Neural cell (in vitro differentiated cells): ENCODE measurements at regions not wholly inside any gene's neighbourhood (a gene's known extent, or its start where the extent isn't known, plus 50 kb on each side); places are given as distances from the start of the nearest gene placed in this dataset.

Experiments used
- H2AFZ ChIP-seq: fragments of 200-600, 300-800 bp; sonication (generic), shearing (Covaris generic); 2 replicates; pipeline ENCODE4 v1.6.0; 2014; ENCODE audit warnings: low read depth, mild to moderate bottlenecking, antibody characterized with exemption, low read length, moderate library complexity
- H3F3A ChIP-seq: fragments of 200-600 bp; shearing (Covaris generic); 2 replicates; pipeline ENCODE4 v1.6.1; 2016; ENCODE audit warnings: mild to moderate bottlenecking, moderate library complexity, mixed read lengths, antibody characterized with exemption, low read length; ENCODE audit not compliant: insufficient read depth, poor library complexity, severe bottlenecking
- H3K27ac ChIP-seq: fragments of 200-600, 300-800 bp; sonication (generic), shearing (Covaris generic); 2 replicates; pipeline ENCODE4 v1.5.1; 2014; ENCODE audit warnings: mild to moderate bottlenecking, low read length, moderate library complexity
- H3K27me3 ChIP-seq: fragments of 300-800, 200-600 bp; sonication (generic), shearing (Covaris generic); 2 replicates; pipeline ENCODE4 v1.6.0; 2014; ENCODE audit warnings: mild to moderate bottlenecking, low read depth, low read length, moderate library complexity; ENCODE audit not compliant: insufficient read depth
- H3K36me3 ChIP-seq: fragments of 300-800, 200-600 bp; sonication (generic), shearing (Covaris generic); 2 replicates; pipeline ENCODE4 v1.5.1; 2014; ENCODE audit warnings: mild to moderate bottlenecking, antibody characterized with exemption, low read length, moderate library complexity; ENCODE audit not compliant: insufficient read depth
- H3K4me2 ChIP-seq: fragments of 300-800, 200-600 bp; sonication (generic), shearing (Covaris generic); 2 replicates; pipeline ENCODE4 v1.6.0; 2014; ENCODE audit warnings: mild to moderate bottlenecking, low read length
- H3K4me3 ChIP-seq: fragments of 300-800, 200-600 bp; sonication (generic), shearing (Covaris generic); 2 replicates; pipeline ENCODE4 v1.5.1; 2014; ENCODE audit warnings: mild to moderate bottlenecking, low read length, moderate library complexity
- H3K79me2 ChIP-seq: fragments of 200-600 bp; shearing (Covaris generic); replicated peaks from 2 replicates; pipeline ENCODE4 v1.6.0; 2014; ENCODE audit warnings: mild to moderate bottlenecking, low read length, moderate library complexity; ENCODE audit not compliant: insufficient read depth
- H3K9ac ChIP-seq: fragments of 300-800, 200-600 bp; sonication (generic), shearing (Covaris generic); 2 replicates; pipeline ENCODE4 v1.6.1; 2016; ENCODE audit warnings: mild to moderate bottlenecking, low read length, mixed read lengths
- H3K9me2 ChIP-seq: fragments of 200-600 bp; shearing (Covaris generic); 2 replicates; pipeline ENCODE4 v1.6.1; 2016; ENCODE audit warnings: mild to moderate bottlenecking, low read length, mixed read lengths; ENCODE audit not compliant: insufficient read depth
- H3K9me3 ChIP-seq: fragments of 200-600, 300-800 bp; sonication (generic), shearing (Covaris generic); 2 replicates; pipeline ENCODE4 v1.6.1; 2016; ENCODE audit warnings: mild to moderate bottlenecking, mixed run types, low read length, moderate library complexity, mixed read lengths
- H4K20me1 ChIP-seq: fragments of 200-600 bp; shearing (Covaris generic); 2 replicates; pipeline ENCODE4 v1.6.1; 2016; ENCODE audit warnings: mild to moderate bottlenecking, mixed run types; ENCODE audit not compliant: insufficient read depth
- CTCF ChIP-seq: fragments of 450-650 bp; IDR thresholded peaks from 2 replicates; pipeline ENCODE4 v1.5.1; 2014; ENCODE audit warnings: antibody characterized with exemption, mild to moderate bottlenecking, moderate library complexity; ENCODE audit not compliant: poor library complexity, severe bottlenecking
- EP300 ChIP-seq: fragments of 450-650 bp; conservative IDR thresholded peaks from 2 replicates; pipeline ENCODE4 v1.6.1; 2014; ENCODE audit warnings: antibody characterized with exemption, mild to moderate bottlenecking, moderate library complexity; ENCODE audit not compliant: poor library complexity, severe bottlenecking
- EZH2 ChIP-seq: fragments of 200-600, 300-800 bp; shearing (Covaris generic), sonication (generic); IDR thresholded peaks from 2 replicates; pipeline ENCODE4 v1.6.1; 2014; ENCODE audit warnings: antibody characterized with exemption, low read length, borderline replicate concordance, mild to moderate bottlenecking; ENCODE audit not compliant: insufficient read depth, poor library complexity, severe bottlenecking
- MXI1 ChIP-seq: fragments of 450-650 bp; conservative IDR thresholded peaks from 2 replicates; pipeline ENCODE4 v1.6.1; 2014; ENCODE audit warnings: antibody characterized with exemption, mild to moderate bottlenecking; ENCODE audit not compliant: poor library complexity, severe bottlenecking
- POLR2AphosphoS5 ChIP-seq: IDR thresholded peaks from 2 replicates; pipeline ENCODE4 v1.6.1; 2012
- RAD21 ChIP-seq: fragments of 450-650 bp; conservative IDR thresholded peaks from 2 replicates; pipeline ENCODE4 v1.6.1; 2014; ENCODE audit warnings: antibody characterized with exemption, mild to moderate bottlenecking, moderate library complexity
- REST ChIP-seq: IDR thresholded peaks from 2 replicates; pipeline ENCODE4 v1.6.1; 2012; ENCODE audit warnings: borderline replicate concordance
- SMC3 ChIP-seq: fragments of 450-650 bp; conservative IDR thresholded peaks from 2 replicates; pipeline ENCODE4 v1.6.1; 2014; ENCODE audit warnings: antibody characterized with exemption, mild to moderate bottlenecking, moderate library complexity; ENCODE audit not compliant: poor library complexity
- TAF1 ChIP-seq: IDR thresholded peaks from 2 replicates; pipeline ENCODE4 v1.6.1; 2012; ENCODE audit warnings: low read depth

GRCh38 chr13:99782669-99783068 is 188.9 kb downstream of the ZIC5 start:
- Histone ChIP-seq H3K9me2 (no peaks in the 10 kb centered on the region), H3F3A (no peaks in the 10 kb centered on the region), H3K4me3 (no peak overlapping the region), H3K9ac (no peak overlapping the region), H3K27ac (no peak overlapping the region), H2AFZ (no peak overlapping the region), H3K9me3 (no peaks in the 10 kb centered on the region), H3K4me2 (no peak overlapping the region), H3K27me3 (no peaks in the 10 kb centered on the region), H3K79me2 (no peaks in the 10 kb centered on the region), H3K36me3 (no peaks in the 10 kb centered on the region), H4K20me1 (no peaks in the 10 kb centered on the region)
- TF ChIP-seq MXI1 (no peak), CTCF (no peak), EP300 (no peak), SMC3 (no peak), POLR2AphosphoS5 (no peak), TAF1 (no peak), RAD21 (no peak), REST (no peak), EZH2 (no peak)

- no peaks in the 10 kb centered on the region for H3K79me2 ChIP-seq
- TF ChIP-seq TAF1 (no peak), RAD21 (no peak), EP300 (no peak), POLR2AphosphoS5 (no peak), REST (no peak), EZH2 (no peak), SMC3 (no peak), MXI1 (no peak), CTCF (no peak)
- no peaks in the 10 kb centered on the region for H3K36me3 ChIP-seq
Observed at GRCh38 chr13:99778500-99778899, 193.1 kb downstream of the ZIC5 start.

More at GRCh38 chr13:99778500-99778899, 193.1 kb downstream of the ZIC5 start:
- no peaks in the 10 kb centered on the region for H4K20me1 ChIP-seq
- no peaks in the 10 kb centered on the region for H3K27me3 ChIP-seq
- no peak overlapping the region for H3K4me2 ChIP-seq
- no peaks in the 10 kb centered on the region for H3K9me2 ChIP-seq
- no peaks in the 10 kb centered on the region for H3F3A ChIP-seq
- H3K27ac ChIP-seq: no peak overlapping the region
- H3K4me3 ChIP-seq: no peak overlapping the region
- H3K9me3 ChIP-seq: no peaks in the 10 kb centered on the region
- no peak overlapping the region for H2AFZ ChIP-seq
- H3K9ac ChIP-seq: no peak overlapping the region
